GM23338 (cell line): ENCODE measurements at regions not wholly inside any gene's neighbourhood (a gene's known extent, or its start where the extent isn't known, plus 50 kb on each side); places are given as distances from the start of the nearest gene placed in this dataset.
A peak's percentile ranks its signal among the peaks of the same experiment; 100 is the strongest.

Experiments
- ATAC-seq: fragments of 200-7000 bp; cut with Tn5 transposase; 3 replicates; pipeline ENCODE4 v1.9.1; 2020
- DNase-seq: peaks from one replicate; pipeline ENCODE4 v3.0.0-alpha.2; 2015; ENCODE audit warnings: low spot score
- H2AFZ ChIP-seq: fragments of 200-600 bp; sonication (generic); 2 replicates; pipeline ENCODE4 v1.8.0; 2016; ENCODE audit warnings: antibody characterized with exemption, mild to moderate bottlenecking, moderate library complexity
- H3F3A ChIP-seq: fragments of 200-600 bp; sonication (generic); replicated peaks from 2 replicates; pipeline ENCODE4 v1.8.0; 2017; ENCODE audit warnings: antibody characterized with exemption, mixed run types, low read depth
- H3K27ac ChIP-seq: fragments of 200-600 bp; sonication (generic); 2 replicates; pipeline ENCODE4 v1.6.1; 2016; ENCODE audit warnings: low read depth
- H3K27me3 ChIP-seq: fragments of 200-600 bp; sonication (generic); 2 replicates; pipeline ENCODE4 v1.8.0; 2016; ENCODE audit warnings: mild to moderate bottlenecking, mixed run types, moderate library complexity; ENCODE audit not compliant: insufficient read depth
- H3K36me3 ChIP-seq: fragments of 200-600 bp; sonication (generic); 2 replicates; pipeline ENCODE4 v1.8.0; 2016; ENCODE audit warnings: mild to moderate bottlenecking; ENCODE audit not compliant: insufficient read depth
- H3K4me1 ChIP-seq: fragments of 200-600 bp; sonication (generic); 2 replicates; pipeline ENCODE4 v1.8.0; 2016; ENCODE audit warnings: mild to moderate bottlenecking, moderate library complexity; ENCODE audit not compliant: insufficient read depth
- H3K4me2 ChIP-seq: fragments of 200-600 bp; sonication (generic); 2 replicates; pipeline ENCODE4 v1.7.1; 2017; ENCODE audit warnings: mixed run types
- H3K4me3 ChIP-seq: fragments of 200-600 bp; sonication (generic); 2 replicates; pipeline ENCODE4 v1.6.1; 2016; ENCODE audit warnings: mixed run types
- H3K79me2 ChIP-seq: fragments of 200-600 bp; sonication (generic); replicated peaks from 2 replicates; pipeline ENCODE4 v1.8.0; 2017; ENCODE audit warnings: mild to moderate bottlenecking; ENCODE audit not compliant: insufficient read depth
- H3K9me2 ChIP-seq: fragments of 200-600 bp; sonication (generic); 2 replicates; pipeline ENCODE4 v1.8.0; 2017; ENCODE audit not compliant: insufficient read depth
- H4K20me1 ChIP-seq: fragments of 200-600 bp; sonication (generic); replicated peaks from 2 replicates; pipeline ENCODE4 v1.8.0; 2017; ENCODE audit warnings: mild to moderate bottlenecking; ENCODE audit not compliant: insufficient read depth
- H3K27ac Mint-ChIP-seq: 2 replicates; pipeline ENCODE4 v1.8.0; 2020; ENCODE audit warnings: inconsistent platforms, mild to moderate bottlenecking, moderate library complexity, mixed read lengths
- H3K27me3 Mint-ChIP-seq: 3 replicates; pipeline ENCODE4 v1.8.0; 2022; ENCODE audit warnings: low read depth, mild to moderate bottlenecking, moderate library complexity, mixed read lengths, inconsistent platforms; ENCODE audit not compliant: insufficient read depth, poor library complexity
- H3K36me3 Mint-ChIP-seq: 3 replicates; pipeline ENCODE4 v1.8.0; 2021; ENCODE audit warnings: low read depth, mild to moderate bottlenecking, inconsistent platforms, moderate library complexity, mixed read lengths
- H3K4me1 Mint-ChIP-seq: 3 replicates; pipeline ENCODE4 v1.8.0; 2020; ENCODE audit warnings: mild to moderate bottlenecking, inconsistent platforms, mixed read lengths
- H3K4me3 Mint-ChIP-seq: 3 replicates; pipeline ENCODE4 v1.8.0; 2021; ENCODE audit warnings: moderate library complexity, mild to moderate bottlenecking, inconsistent platforms, mixed read lengths
- H3K9me3 Mint-ChIP-seq: 3 replicates; pipeline ENCODE4 v1.8.0; 2020; ENCODE audit warnings: moderate library complexity, mild to moderate bottlenecking, inconsistent platforms, mixed read lengths
- CREB1 ChIP-seq: fragments of 250-450 bp; sonication (Bioruptor Pico); IDR thresholded peaks from 2 replicates; pipeline ENCODE4 v1.5.0; 2020; ENCODE audit warnings: low read depth, mild to moderate bottlenecking, moderate library complexity
- EZH2 ChIP-seq: fragments of 200-600 bp; sonication (generic); IDR thresholded peaks from one replicate; pipeline ENCODE4 v1.8.0; 2017; ENCODE audit warnings: antibody characterized with exemption, mild to moderate bottlenecking, low read depth; ENCODE audit not compliant: unreplicated experiment
- EZH2phosphoT487 ChIP-seq: fragments of 200-600 bp; sonication (generic); IDR thresholded peaks from one replicate; pipeline ENCODE4 v1.8.1; 2018; ENCODE audit warnings: antibody characterized with exemption; ENCODE audit not compliant: unreplicated experiment
- JUNB ChIP-seq: IDR thresholded peaks from one replicate; pipeline ENCODE4 v1.6.1; 2016; ENCODE audit warnings: antibody characterized with exemption; ENCODE audit not compliant: unreplicated experiment
- NANOG ChIP-seq: IDR thresholded peaks from 2 replicates; pipeline ENCODE4 v1.6.1; 2016; ENCODE audit warnings: antibody characterized with exemption, borderline replicate concordance
- POLR2AphosphoS5 ChIP-seq: IDR thresholded peaks from 2 replicates; pipeline ENCODE4 v1.6.1; 2016; ENCODE audit warnings: antibody characterized with exemption, low read depth
- STAT1 ChIP-seq: IDR thresholded peaks from one replicate; pipeline ENCODE4 v1.6.1; 2016; ENCODE audit warnings: antibody characterized with exemption; ENCODE audit not compliant: unreplicated experiment
- ZNF114 ChIP-seq: fragments of 250-450 bp; sonication (Bioruptor Pico); IDR thresholded peaks from 2 replicates; pipeline ENCODE4 v1.5.0; 2020; ENCODE audit warnings: mild to moderate bottlenecking, moderate library complexity
- ZNF331 ChIP-seq: fragments of 250-450 bp; sonication (Bioruptor Pico); IDR thresholded peaks from 2 replicates; pipeline ENCODE4 v1.5.0; 2020; ENCODE audit warnings: low read depth, mild to moderate bottlenecking, moderate library complexity
- TF ChIP-seq, protein P1 (sequence below): fragments of 250-450 bp; sonication (Bioruptor Pico); IDR thresholded peaks from 2 replicates; pipeline ENCODE4 v1.5.0; 2020; ENCODE audit warnings: mild to moderate bottlenecking, moderate library complexity
- TF ChIP-seq, protein P2 (sequence below): IDR thresholded peaks from 2 replicates; pipeline ENCODE4 v1.6.1; 2016; ENCODE audit warnings: antibody characterized with exemption
- TF ChIP-seq, protein P3 (sequence below), 2 experiments: fragments of 200-600 bp in 1 of 2; sonication (generic) in 1 of 2; conservative IDR thresholded peaks; 2 replicates each; pipeline versions ENCODE4 v1.5.1 to v1.6.1; 2016 to 2017; ENCODE audit warnings: antibody characterized with exemption in 2 of 2, low read depth in 2 of 2, mild to moderate bottlenecking in 2 of 2, moderate library complexity in 1 of 2
- TF ChIP-seq, protein P4 (sequence below): IDR thresholded peaks from one replicate; pipeline ENCODE4 v1.6.1; 2018; ENCODE audit warnings: antibody characterized with exemption; ENCODE audit not compliant: unreplicated experiment

DNA sequence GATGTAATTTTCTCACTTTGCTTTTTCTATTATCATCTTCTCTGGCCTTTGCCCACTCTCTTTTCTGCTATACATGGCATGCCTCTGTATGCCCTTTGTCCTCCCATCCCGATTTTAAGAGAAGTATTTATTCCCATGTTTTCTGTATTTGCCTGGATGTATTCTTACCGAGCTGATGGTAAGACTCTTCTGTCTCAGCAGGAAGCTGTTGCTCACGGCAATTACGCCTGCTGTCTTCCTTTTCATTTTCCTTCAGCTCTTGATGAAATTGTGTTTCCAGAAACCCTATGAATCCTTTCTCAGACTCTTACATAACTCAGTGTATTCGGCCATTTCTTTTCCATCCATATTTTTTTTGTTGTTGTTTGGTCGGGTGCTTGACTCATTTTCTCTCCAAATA is 121.6 kb downstream of the SP3 start:
- no peaks in the 10 kb centered on the region for H3F3A ChIP-seq
- H3K36me3 ChIP-seq, result no peaks in the 10 kb centered on the region
- H3K4me1 ChIP-seq, result 0 out of 2 replicates have a peak, but pooled peaks cover 4% of the 10 kb centered on the region
- no peak for TF ChIP-seq ZNF114 (CRISPR knock-in tag)
- TF ChIP-seq, protein P1, sequence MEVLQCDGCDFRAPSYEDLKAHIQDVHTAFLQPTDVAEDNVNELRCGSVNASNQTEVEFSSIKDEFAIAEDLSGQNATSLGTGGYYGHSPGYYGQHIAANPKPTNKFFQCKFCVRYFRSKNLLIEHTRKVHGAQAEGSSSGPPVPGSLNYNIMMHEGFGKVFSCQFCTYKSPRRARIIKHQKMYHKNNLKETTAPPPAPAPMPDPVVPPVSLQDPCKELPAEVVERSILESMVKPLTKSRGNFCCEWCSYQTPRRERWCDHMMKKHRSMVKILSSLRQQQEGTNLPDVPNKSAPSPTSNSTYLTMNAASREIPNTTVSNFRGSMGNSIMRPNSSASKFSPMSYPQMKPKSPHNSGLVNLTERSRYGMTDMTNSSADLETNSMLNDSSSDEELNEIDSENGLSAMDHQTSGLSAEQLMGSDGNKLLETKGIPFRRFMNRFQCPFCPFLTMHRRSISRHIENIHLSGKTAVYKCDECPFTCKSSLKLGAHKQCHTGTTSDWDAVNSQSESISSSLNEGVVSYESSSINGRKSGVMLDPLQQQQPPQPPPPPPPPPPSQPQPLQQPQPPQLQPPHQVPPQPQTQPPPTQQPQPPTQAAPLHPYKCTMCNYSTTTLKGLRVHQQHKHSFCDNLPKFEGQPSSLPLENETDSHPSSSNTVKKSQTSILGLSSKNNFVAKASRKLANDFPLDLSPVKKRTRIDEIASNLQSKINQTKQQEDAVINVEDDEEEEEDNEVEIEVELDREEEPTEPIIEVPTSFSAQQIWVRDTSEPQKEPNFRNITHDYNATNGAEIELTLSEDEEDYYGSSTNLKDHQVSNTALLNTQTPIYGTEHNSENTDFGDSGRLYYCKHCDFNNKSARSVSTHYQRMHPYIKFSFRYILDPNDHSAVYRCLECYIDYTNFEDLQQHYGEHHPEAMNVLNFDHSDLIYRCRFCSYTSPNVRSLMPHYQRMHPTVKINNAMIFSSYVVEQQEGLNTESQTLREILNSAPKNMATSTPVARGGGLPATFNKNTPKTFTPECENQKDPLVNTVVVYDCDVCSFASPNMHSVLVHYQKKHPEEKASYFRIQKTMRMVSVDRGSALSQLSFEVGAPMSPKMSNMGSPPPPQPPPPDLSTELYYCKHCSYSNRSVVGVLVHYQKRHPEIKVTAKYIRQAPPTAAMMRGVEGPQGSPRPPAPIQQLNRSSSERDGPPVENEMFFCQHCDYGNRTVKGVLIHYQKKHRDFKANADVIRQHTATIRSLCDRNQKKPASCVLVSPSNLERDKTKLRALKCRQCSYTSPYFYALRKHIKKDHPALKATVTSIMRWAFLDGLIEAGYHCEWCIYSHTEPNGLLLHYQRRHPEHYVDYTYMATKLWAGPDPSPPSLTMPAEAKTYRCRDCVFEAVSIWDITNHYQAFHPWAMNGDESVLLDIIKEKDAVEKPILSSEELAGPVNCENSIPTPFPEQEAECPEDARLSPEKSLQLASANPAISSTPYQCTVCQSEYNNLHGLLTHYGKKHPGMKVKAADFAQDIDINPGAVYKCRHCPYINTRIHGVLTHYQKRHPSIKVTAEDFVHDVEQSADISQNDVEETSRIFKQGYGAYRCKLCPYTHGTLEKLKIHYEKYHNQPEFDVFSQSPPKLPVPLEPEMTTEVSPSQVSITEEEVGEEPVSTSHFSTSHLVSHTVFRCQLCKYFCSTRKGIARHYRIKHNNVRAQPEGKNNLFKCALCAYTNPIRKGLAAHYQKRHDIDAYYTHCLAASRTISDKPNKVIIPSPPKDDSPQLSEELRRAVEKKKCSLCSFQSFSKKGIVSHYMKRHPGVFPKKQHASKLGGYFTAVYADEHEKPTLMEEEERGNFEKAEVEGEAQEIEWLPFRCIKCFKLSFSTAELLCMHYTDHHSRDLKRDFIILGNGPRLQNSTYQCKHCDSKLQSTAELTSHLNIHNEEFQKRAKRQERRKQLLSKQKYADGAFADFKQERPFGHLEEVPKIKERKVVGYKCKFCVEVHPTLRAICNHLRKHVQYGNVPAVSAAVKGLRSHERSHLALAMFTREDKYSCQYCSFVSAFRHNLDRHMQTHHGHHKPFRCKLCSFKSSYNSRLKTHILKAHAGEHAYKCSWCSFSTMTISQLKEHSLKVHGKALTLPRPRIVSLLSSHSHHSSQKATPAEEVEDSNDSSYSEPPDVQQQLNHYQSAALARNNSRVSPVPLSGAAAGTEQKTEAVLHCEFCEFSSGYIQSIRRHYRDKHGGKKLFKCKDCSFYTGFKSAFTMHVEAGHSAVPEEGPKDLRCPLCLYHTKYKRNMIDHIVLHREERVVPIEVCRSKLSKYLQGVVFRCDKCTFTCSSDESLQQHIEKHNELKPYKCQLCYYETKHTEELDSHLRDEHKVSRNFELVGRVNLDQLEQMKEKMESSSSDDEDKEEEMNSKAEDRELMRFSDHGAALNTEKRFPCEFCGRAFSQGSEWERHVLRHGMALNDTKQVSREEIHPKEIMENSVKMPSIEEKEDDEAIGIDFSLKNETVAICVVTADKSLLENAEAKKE (CRISPR knock-in tag), result no peak
- TF ChIP-seq, protein P2, sequence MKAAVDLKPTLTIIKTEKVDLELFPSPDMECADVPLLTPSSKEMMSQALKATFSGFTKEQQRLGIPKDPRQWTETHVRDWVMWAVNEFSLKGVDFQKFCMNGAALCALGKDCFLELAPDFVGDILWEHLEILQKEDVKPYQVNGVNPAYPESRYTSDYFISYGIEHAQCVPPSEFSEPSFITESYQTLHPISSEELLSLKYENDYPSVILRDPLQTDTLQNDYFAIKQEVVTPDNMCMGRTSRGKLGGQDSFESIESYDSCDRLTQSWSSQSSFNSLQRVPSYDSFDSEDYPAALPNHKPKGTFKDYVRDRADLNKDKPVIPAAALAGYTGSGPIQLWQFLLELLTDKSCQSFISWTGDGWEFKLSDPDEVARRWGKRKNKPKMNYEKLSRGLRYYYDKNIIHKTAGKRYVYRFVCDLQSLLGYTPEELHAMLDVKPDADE, result no peak
- no peak for TF ChIP-seq CREB1 (CRISPR knock-in tag)
- TF ChIP-seq, protein P3, sequence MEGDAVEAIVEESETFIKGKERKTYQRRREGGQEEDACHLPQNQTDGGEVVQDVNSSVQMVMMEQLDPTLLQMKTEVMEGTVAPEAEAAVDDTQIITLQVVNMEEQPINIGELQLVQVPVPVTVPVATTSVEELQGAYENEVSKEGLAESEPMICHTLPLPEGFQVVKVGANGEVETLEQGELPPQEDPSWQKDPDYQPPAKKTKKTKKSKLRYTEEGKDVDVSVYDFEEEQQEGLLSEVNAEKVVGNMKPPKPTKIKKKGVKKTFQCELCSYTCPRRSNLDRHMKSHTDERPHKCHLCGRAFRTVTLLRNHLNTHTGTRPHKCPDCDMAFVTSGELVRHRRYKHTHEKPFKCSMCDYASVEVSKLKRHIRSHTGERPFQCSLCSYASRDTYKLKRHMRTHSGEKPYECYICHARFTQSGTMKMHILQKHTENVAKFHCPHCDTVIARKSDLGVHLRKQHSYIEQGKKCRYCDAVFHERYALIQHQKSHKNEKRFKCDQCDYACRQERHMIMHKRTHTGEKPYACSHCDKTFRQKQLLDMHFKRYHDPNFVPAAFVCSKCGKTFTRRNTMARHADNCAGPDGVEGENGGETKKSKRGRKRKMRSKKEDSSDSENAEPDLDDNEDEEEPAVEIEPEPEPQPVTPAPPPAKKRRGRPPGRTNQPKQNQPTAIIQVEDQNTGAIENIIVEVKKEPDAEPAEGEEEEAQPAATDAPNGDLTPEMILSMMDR (conservative IDR thresholded peaks at IDR 0.05; ENCODE audit: low read depth in 2 of 2), result no peak
- no peak for TF ChIP-seq EZH2
- no peak for TF ChIP-seq JUNB
- TF ChIP-seq EZH2phosphoT487, result no peak
- TF ChIP-seq POLR2AphosphoS5, result no peak
- TF ChIP-seq, protein P4, sequence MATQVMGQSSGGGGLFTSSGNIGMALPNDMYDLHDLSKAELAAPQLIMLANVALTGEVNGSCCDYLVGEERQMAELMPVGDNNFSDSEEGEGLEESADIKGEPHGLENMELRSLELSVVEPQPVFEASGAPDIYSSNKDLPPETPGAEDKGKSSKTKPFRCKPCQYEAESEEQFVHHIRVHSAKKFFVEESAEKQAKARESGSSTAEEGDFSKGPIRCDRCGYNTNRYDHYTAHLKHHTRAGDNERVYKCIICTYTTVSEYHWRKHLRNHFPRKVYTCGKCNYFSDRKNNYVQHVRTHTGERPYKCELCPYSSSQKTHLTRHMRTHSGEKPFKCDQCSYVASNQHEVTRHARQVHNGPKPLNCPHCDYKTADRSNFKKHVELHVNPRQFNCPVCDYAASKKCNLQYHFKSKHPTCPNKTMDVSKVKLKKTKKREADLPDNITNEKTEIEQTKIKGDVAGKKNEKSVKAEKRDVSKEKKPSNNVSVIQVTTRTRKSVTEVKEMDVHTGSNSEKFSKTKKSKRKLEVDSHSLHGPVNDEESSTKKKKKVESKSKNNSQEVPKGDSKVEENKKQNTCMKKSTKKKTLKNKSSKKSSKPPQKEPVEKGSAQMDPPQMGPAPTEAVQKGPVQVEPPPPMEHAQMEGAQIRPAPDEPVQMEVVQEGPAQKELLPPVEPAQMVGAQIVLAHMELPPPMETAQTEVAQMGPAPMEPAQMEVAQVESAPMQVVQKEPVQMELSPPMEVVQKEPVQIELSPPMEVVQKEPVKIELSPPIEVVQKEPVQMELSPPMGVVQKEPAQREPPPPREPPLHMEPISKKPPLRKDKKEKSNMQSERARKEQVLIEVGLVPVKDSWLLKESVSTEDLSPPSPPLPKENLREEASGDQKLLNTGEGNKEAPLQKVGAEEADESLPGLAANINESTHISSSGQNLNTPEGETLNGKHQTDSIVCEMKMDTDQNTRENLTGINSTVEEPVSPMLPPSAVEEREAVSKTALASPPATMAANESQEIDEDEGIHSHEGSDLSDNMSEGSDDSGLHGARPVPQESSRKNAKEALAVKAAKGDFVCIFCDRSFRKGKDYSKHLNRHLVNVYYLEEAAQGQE, result no peak
- no peak for TF ChIP-seq STAT1
- no peak for TF ChIP-seq ZNF331
- TF ChIP-seq NANOG, result no peak
- Mint-ChIP-seq H3K4me1 (peaks cover 8% of the 10 kb centered on the region), H3K27me3 (peaks cover 3% of the 10 kb centered on the region), H3K27ac (no peak overlapping the region), H3K4me3 (no peak overlapping the region), H3K36me3 (no peaks in the 10 kb centered on the region; the same call in 2 of the 3 replicates), H3K9me3 (no peaks in the 10 kb centered on the region; the same call in 2 of the 3 replicates)
- no peak overlapping the region for H3K27ac ChIP-seq
- H4K20me1 ChIP-seq, result no peaks in the 10 kb centered on the region
- H3K79me2 ChIP-seq, result no peaks in the 10 kb centered on the region
- no peaks in the 10 kb centered on the region for H3K27me3 ChIP-seq
- H3K9me2 ChIP-seq, result peaks cover 3% of the 10 kb centered on the region; the same call in 1 of the 2 replicates
- no peak overlapping the region for H3K4me3 ChIP-seq
- H3K4me2 ChIP-seq, result no peak overlapping the region
- peak overlapping the region; percentile 67; the same call in 1 of the 2 replicates for H2AFZ ChIP-seq
- no peak for DNase-seq
- ATAC-seq, result no peak
